ENCODE measurements at regions not wholly inside any gene's neighbourhood (a gene's known extent, or its start where the extent isn't known, plus 50 kb on each side); places are given as distances from the start of the nearest gene placed in this dataset.

DNA sequence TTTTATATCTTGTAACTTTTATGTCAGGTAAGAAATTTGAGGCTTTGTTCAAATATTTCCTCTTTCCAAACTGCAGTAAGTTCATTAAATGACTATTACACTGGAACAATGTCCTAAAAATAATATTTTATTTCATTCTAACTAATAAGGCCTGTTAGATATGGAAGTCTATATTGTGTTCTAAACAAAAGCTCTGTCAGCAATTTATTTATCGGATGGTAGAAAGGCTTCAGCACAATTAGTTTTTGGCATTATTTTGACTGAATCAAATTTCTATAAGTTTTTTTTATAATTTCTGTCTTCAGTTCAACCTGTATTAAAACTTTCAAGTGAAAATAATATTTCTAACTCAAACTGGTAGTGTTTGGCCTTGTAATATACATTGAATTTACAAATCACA is 992.1 kb downstream of the EPHA3 start:
- H3K4me3 ChIP-seq (replicated peaks; ENCODE audit: insufficient read depth, low read length): no peak overlapping the region
- no peak for DNase-seq (ENCODE audit: low read depth in 1 of 2, low spot score in 1 of 2)
- H3K27ac ChIP-seq (replicated peaks): no peak overlapping the region
- no peaks in the 10 kb centered on the region for H3K27me3 ChIP-seq (ENCODE audit: insufficient read depth, poor library complexity, severe bottlenecking)
- TF ChIP-seq CTCF (IDR thresholded peaks at IDR 0.05; ENCODE audit: insufficient read depth, low read length): no peak
- no peak for TF ChIP-seq SPI1 (IDR thresholded peaks at IDR 0.05; ENCODE audit: borderline replicate concordance, low read depth)
- TF ChIP-seq POLR2AphosphoS5 (IDR thresholded peaks at IDR 0.05; ENCODE audit: low read depth): no peak
- TF ChIP-seq, protein P1, sequence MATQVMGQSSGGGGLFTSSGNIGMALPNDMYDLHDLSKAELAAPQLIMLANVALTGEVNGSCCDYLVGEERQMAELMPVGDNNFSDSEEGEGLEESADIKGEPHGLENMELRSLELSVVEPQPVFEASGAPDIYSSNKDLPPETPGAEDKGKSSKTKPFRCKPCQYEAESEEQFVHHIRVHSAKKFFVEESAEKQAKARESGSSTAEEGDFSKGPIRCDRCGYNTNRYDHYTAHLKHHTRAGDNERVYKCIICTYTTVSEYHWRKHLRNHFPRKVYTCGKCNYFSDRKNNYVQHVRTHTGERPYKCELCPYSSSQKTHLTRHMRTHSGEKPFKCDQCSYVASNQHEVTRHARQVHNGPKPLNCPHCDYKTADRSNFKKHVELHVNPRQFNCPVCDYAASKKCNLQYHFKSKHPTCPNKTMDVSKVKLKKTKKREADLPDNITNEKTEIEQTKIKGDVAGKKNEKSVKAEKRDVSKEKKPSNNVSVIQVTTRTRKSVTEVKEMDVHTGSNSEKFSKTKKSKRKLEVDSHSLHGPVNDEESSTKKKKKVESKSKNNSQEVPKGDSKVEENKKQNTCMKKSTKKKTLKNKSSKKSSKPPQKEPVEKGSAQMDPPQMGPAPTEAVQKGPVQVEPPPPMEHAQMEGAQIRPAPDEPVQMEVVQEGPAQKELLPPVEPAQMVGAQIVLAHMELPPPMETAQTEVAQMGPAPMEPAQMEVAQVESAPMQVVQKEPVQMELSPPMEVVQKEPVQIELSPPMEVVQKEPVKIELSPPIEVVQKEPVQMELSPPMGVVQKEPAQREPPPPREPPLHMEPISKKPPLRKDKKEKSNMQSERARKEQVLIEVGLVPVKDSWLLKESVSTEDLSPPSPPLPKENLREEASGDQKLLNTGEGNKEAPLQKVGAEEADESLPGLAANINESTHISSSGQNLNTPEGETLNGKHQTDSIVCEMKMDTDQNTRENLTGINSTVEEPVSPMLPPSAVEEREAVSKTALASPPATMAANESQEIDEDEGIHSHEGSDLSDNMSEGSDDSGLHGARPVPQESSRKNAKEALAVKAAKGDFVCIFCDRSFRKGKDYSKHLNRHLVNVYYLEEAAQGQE (IDR thresholded peaks at IDR 0.05; ENCODE audit: insufficient replicate concordance, low read depth): no peak
- no peak for TF ChIP-seq GABPA (IDR thresholded peaks at IDR 0.05; ENCODE audit: low read depth)

GRCh38 chr3:90102146-90102545 is 994.7 kb downstream of the EPHA3 start:
- TF ChIP-seq GABPA (IDR thresholded peaks at IDR 0.05; ENCODE audit: low read depth): no peak
- TF ChIP-seq CTCF (IDR thresholded peaks at IDR 0.05; ENCODE audit: insufficient read depth, low read length): no peak
- TF ChIP-seq SPI1 (IDR thresholded peaks at IDR 0.05; ENCODE audit: borderline replicate concordance, low read depth): no peak
- TF ChIP-seq, protein P1 (IDR thresholded peaks at IDR 0.05; ENCODE audit: insufficient replicate concordance, low read depth): no peak
- no peak for TF ChIP-seq POLR2AphosphoS5 (IDR thresholded peaks at IDR 0.05; ENCODE audit: low read depth)
- Histone ChIP-seq H3K27me3 (ENCODE audit: insufficient read depth, poor library complexity, severe bottlenecking) (no peaks in the 10 kb centered on the region), H3K4me3 (replicated peaks; ENCODE audit: insufficient read depth, low read length) (no peak overlapping the region), H3K27ac (replicated peaks) (no peak overlapping the region)
- no peak for DNase-seq (ENCODE audit: low read depth in 1 of 2, low spot score in 1 of 2)

- Histone ChIP-seq H3K4me3 (replicated peaks; ENCODE audit: insufficient read depth, low read length) (no peak overlapping the region), H3K27me3 (ENCODE audit: insufficient read depth, poor library complexity, severe bottlenecking) (no peaks in the 10 kb centered on the region), H3K27ac (replicated peaks) (no peak overlapping the region)
- TF ChIP-seq POLR2AphosphoS5 (IDR thresholded peaks at IDR 0.05; ENCODE audit: low read depth): no peak
- no peak for TF ChIP-seq SPI1 (IDR thresholded peaks at IDR 0.05; ENCODE audit: borderline replicate concordance, low read depth)
- TF ChIP-seq, protein P1 (IDR thresholded peaks at IDR 0.05; ENCODE audit: insufficient replicate concordance, low read depth): no peak
- no peak for TF ChIP-seq CTCF (IDR thresholded peaks at IDR 0.05; ENCODE audit: insufficient read depth, low read length)
- no peak for TF ChIP-seq GABPA (IDR thresholded peaks at IDR 0.05; ENCODE audit: low read depth)
- DNase-seq (ENCODE audit: low read depth in 1 of 2, low spot score in 1 of 2): no peak
Observed at GRCh38 chr3:90121326-90121725, 1013.9 kb downstream of the EPHA3 start.
